Fibroblast of villous mesenchyme (primary cell): ENCODE measurements at regions not wholly inside any gene's neighbourhood (a gene's known extent, or its start where the extent isn't known, plus 50 kb on each side); places are given as distances from the start of the nearest gene placed in this dataset.

Experiments used
- DNase-seq: peaks from one replicate; pipeline ENCODE4 v3.0.0-alpha.2; 2010; ENCODE audit warnings: low read depth
- H3K4me3 ChIP-seq: 2 replicates; pipeline ENCODE4 v1.5.1; 2011; ENCODE audit warnings: low read depth, mild to moderate bottlenecking, low read length
- CTCF ChIP-seq: IDR thresholded peaks from 2 replicates; pipeline ENCODE4 v1.5.1; 2012; ENCODE audit warnings: low read depth, mild to moderate bottlenecking, low read length; ENCODE audit not compliant: insufficient read depth

GRCh38 chr1:30054126-30054525, 669.3 kb downstream of the MATN1 start:
- no peak for TF ChIP-seq CTCF
- no peak overlapping the region for H3K4me3 ChIP-seq

GRCh38 chr1:30052178-30052577, 671.2 kb downstream of the MATN1 start:
- no peak overlapping the region for H3K4me3 ChIP-seq
- no peak for DNase-seq
- peak; percentile 9 for TF ChIP-seq CTCF

More at GRCh38 chr1:30054126-30054525, 669.3 kb downstream of the MATN1 start:
- no peak for DNase-seq

GRCh38 chr1:30051777-30052176, 671.6 kb downstream of the MATN1 start:
- no peak for TF ChIP-seq CTCF
- no peak for DNase-seq
- H3K4me3 ChIP-seq: no peak overlapping the region

- H3K4me3 ChIP-seq: no peak overlapping the region
- no peak for TF ChIP-seq CTCF
- DNase-seq: no peak
Measured at GRCh38 chr1:30049748-30050296, 673.6 kb downstream of the MATN1 start.

GRCh38 chr1:30048905-30049304, 674.5 kb downstream of the MATN1 start:
- DNase-seq: no peak
- no peak for TF ChIP-seq CTCF
- no peak overlapping the region for H3K4me3 ChIP-seq

- H3K4me3 ChIP-seq: no peak overlapping the region
- DNase-seq: no peak
Measured at GRCh38 chr1:30047576-30047975, 675.8 kb downstream of the MATN1 start.

More at GRCh38 chr1:30047576-30047975, 675.8 kb downstream of the MATN1 start:
- TF ChIP-seq CTCF: no peak
